H1 (cell line): ENCODE measurements at regions not wholly inside any gene's neighbourhood (a gene's known extent, or its start where the extent isn't known, plus 50 kb on each side); places are given as distances from the start of the nearest gene placed in this dataset.

Source experiments
- CTCF ChIA-PET: fragments of 300-600 bp; sonication (Branson Sonifier 250); formaldehyde crosslinking; loops from one replicate; lab custom pipeline; 2021; ENCODE audit not compliant: partially characterized antibody; lab: Charles Lee
- POLR2A ChIA-PET: fragments of 300-600 bp; sonication (Branson Sonifier 250); formaldehyde crosslinking; loops from one replicate; lab custom pipeline; 2021; ENCODE audit warnings: inconsistent platforms; ENCODE audit not compliant: partially characterized antibody; lab: Charles Lee
- DNase-seq, 2 experiments: peaks; one replicate each; pipeline versions ENCODE4 v3.0.0 to v3.0.0-alpha.2; 2010 to 2022; ENCODE audit warnings: low spot score in 2 of 2, low read depth in 1 of 2, mixed read lengths in 1 of 2
- FAIRE-seq: peaks from 2 replicates; lab custom pipeline; 2011; peaks lifted over from hg19 to GRCh38; lab: Jason Lieb, UNC
- H2AFZ ChIP-seq: 2 replicates; pipeline ENCODE4 v1.8.1; 2012; ENCODE audit warnings: low read length, inconsistent platforms
- H2AK5ac ChIP-seq: 2 replicates; pipeline ENCODE4 v1.6.1; 2013; ENCODE audit warnings: low read depth, low read length
- H2BK120ac ChIP-seq: replicated peaks from 2 replicates; pipeline ENCODE3; 2013; ENCODE audit warnings: low read depth, low read length, inconsistent platforms
- H2BK12ac ChIP-seq: 2 replicates; pipeline ENCODE4 v1.6.1; 2013; ENCODE audit warnings: low read depth, low read length
- H2BK15ac ChIP-seq: 2 replicates; pipeline ENCODE4 v1.6.1; 2013; ENCODE audit warnings: low read length
- H2BK20ac ChIP-seq: 2 replicates; pipeline ENCODE4 v1.6.1; 2013; ENCODE audit warnings: low read length
- H2BK5ac ChIP-seq: 2 replicates; pipeline ENCODE4 v1.6.1; 2013; ENCODE audit warnings: low read depth, low read length
- H3K14ac ChIP-seq: 2 replicates; pipeline ENCODE4 v1.6.1; 2013; ENCODE audit warnings: inconsistent platforms; ENCODE audit not compliant: insufficient read length
- H3K18ac ChIP-seq: 2 replicates; pipeline ENCODE4 v1.6.1; 2013; ENCODE audit warnings: low read length; ENCODE audit errors: extremely low read depth
- H3K23ac ChIP-seq: 2 replicates; pipeline ENCODE4 v1.6.1; 2013; ENCODE audit warnings: inconsistent platforms; ENCODE audit not compliant: insufficient read length
- H3K23me2 ChIP-seq: 2 replicates; pipeline ENCODE4 v1.6.1; 2013; ENCODE audit warnings: low read depth, low read length
- H3K27ac ChIP-seq: 2 replicates; pipeline ENCODE4 v1.6.1; 2011; ENCODE audit warnings: low read depth, low read length, inconsistent platforms
- H3K27me3 ChIP-seq, 4 experiments: replicated peaks in 1 of 4; 1 replicate in 1 of 4; 2 replicates in 3 of 4; pipeline versions ENCODE4 v1.6.1 to v1.8.1; 2011 to 2013; ENCODE audit warnings: low read length in 3 of 4, mild to moderate bottlenecking in 3 of 4, inconsistent platforms in 2 of 4, mixed read lengths in 2 of 4, moderate library complexity in 1 of 4; ENCODE audit not compliant: control insufficient read depth in 3 of 4, insufficient read depth in 3 of 4; ENCODE audit errors: extremely low read depth in 1 of 4
- H3K36me3 ChIP-seq, 4 experiments: 2 replicates each; pipeline versions ENCODE4 v1.6.1 to v1.8.1; 2011 to 2013; ENCODE audit warnings: mild to moderate bottlenecking in 4 of 4, low read length in 3 of 4, moderate library complexity in 2 of 4, control low read depth in 1 of 4, inconsistent platforms in 1 of 4; ENCODE audit not compliant: insufficient read depth in 4 of 4, control insufficient read depth in 2 of 4
- H3K4ac ChIP-seq: replicated peaks from 2 replicates; pipeline ENCODE3; 2013; ENCODE audit warnings: low read length, low read depth, mixed read lengths, inconsistent platforms; ENCODE audit not compliant: insufficient read length
- H3K4me1 ChIP-seq, 4 experiments: replicated peaks in 1 of 4; 1 replicate in 1 of 4; 2 replicates in 3 of 4; pipeline versions ENCODE4 v1.6.1 to v1.8.1; 2011 to 2013; ENCODE audit warnings: low read length in 3 of 4, inconsistent platforms in 2 of 4, mixed read lengths in 1 of 4; ENCODE audit not compliant: insufficient read depth in 4 of 4, control insufficient read depth in 3 of 4
- H3K4me2 ChIP-seq, 2 experiments: 2 replicates each; pipeline versions ENCODE4 v1.6.1 to v1.8.1; 2011 to 2013; ENCODE audit warnings: low read depth in 2 of 2, low read length in 2 of 2, control low read depth in 1 of 2, inconsistent platforms in 1 of 2, mild to moderate bottlenecking in 1 of 2; ENCODE audit not compliant: insufficient read depth in 1 of 2
- H3K4me3 ChIP-seq, 4 experiments: fragments of 200-600, 300-600 bp in 1 of 4; sonication (generic), shearing (Covaris generic), sonication (Bioruptor Twin) in 1 of 4; 2 replicates each; pipeline versions ENCODE4 v1.5.1 to v1.8.1; 2011 to 2016; ENCODE audit warnings: low read length in 4 of 4, low read depth in 3 of 4, control low read depth in 2 of 4, inconsistent platforms in 2 of 4, mild to moderate bottlenecking in 2 of 4, mixed read lengths in 1 of 4, moderate library complexity in 1 of 4; ENCODE audit not compliant: insufficient read depth in 2 of 4; ENCODE audit errors: extremely low read depth in 1 of 4
- H3K56ac ChIP-seq: replicated peaks from 2 replicates; pipeline ENCODE3; 2013; ENCODE audit warnings: low read depth, mild to moderate bottlenecking, mixed read lengths, low read length, inconsistent platforms; ENCODE audit not compliant: insufficient read length
- H3K79me1 ChIP-seq: 2 replicates; pipeline ENCODE4 v1.6.1; 2013; ENCODE audit warnings: low read depth, low read length, control low read depth
- H3K79me2 ChIP-seq, 2 experiments: 2 replicates each; pipeline versions ENCODE4 v1.6.1 to v1.8.1; 2012 to 2013; ENCODE audit warnings: low read length in 2 of 2, mild to moderate bottlenecking in 2 of 2, inconsistent platforms in 1 of 2; ENCODE audit not compliant: insufficient read depth in 2 of 2, control insufficient read depth in 1 of 2
- H3K9ac ChIP-seq, 4 experiments: replicated peaks in 1 of 4; 1 replicate in 1 of 4; 2 replicates in 3 of 4; pipeline versions ENCODE4 v1.6.1 to v1.8.1; 2011 to 2013; ENCODE audit warnings: low read depth in 3 of 4, low read length in 3 of 4, control low read depth in 2 of 4, mild to moderate bottlenecking in 2 of 4, moderate library complexity in 2 of 4, inconsistent platforms in 1 of 4; ENCODE audit errors: extremely low read depth in 1 of 4
- H3K9me3 ChIP-seq, 2 experiments: 2 replicates each; pipeline versions ENCODE4 v1.6.1 to v1.8.1; 2012 to 2013; ENCODE audit warnings: mild to moderate bottlenecking in 2 of 2, moderate library complexity in 2 of 2, control low read depth in 1 of 2, inconsistent platforms in 1 of 2, low read depth in 1 of 2, low read length in 1 of 2, mixed read lengths in 1 of 2; ENCODE audit not compliant: insufficient read depth in 2 of 2
- H4K20me1 ChIP-seq, 2 experiments: replicated peaks in 1 of 2; 2 replicates each; pipeline versions ENCODE3 to v1.8.1; 2011 to 2013; ENCODE audit warnings: inconsistent platforms in 2 of 2, low read length in 2 of 2, mild to moderate bottlenecking in 1 of 2; ENCODE audit not compliant: insufficient read depth in 2 of 2, control insufficient read depth in 1 of 2
- H4K5ac ChIP-seq: 2 replicates; pipeline ENCODE4 v1.6.1; 2013; ENCODE audit warnings: low read length, low read depth, mixed read lengths, inconsistent platforms; ENCODE audit not compliant: insufficient read length
- H4K8ac ChIP-seq: 2 replicates; pipeline ENCODE4 v1.8.0; 2013; ENCODE audit warnings: mild to moderate bottlenecking, moderate library complexity, low read length, inconsistent platforms; ENCODE audit not compliant: insufficient read depth; ENCODE audit errors: extremely low read depth
- H4K91ac ChIP-seq: replicated peaks from 2 replicates; pipeline ENCODE3; 2013; ENCODE audit warnings: low read length, mixed read lengths, inconsistent platforms; ENCODE audit not compliant: insufficient read length
- CEBPB ChIP-seq: IDR thresholded peaks from 2 replicates; pipeline ENCODE4 v1.6.1; 2012; ENCODE audit warnings: low read depth, low read length
- NANOG ChIP-seq: IDR thresholded peaks from 2 replicates; pipeline ENCODE4 v1.6.1; 2011; ENCODE audit warnings: low read length, low read depth, mild to moderate bottlenecking, inconsistent platforms; ENCODE audit not compliant: insufficient read depth, poor library complexity, severe bottlenecking

- Histone ChIP-seq H3K9me3 (no peaks in the 10 kb centered on the region), H3K27ac (no peak overlapping the region), H3K79me1 (no peaks in the 10 kb centered on the region), H2AK5ac (no peak overlapping the region), H2BK15ac (no peak overlapping the region), H2AFZ (no peak overlapping the region), H3K4me3 (no peak overlapping the region), H2BK120ac (no peak overlapping the region), H3K23me2 (no peaks in the 10 kb centered on the region), H2BK12ac (no peak overlapping the region), H3K14ac (no peak overlapping the region), H2BK5ac (no peak overlapping the region), H4K20me1 (no peaks in the 10 kb centered on the region), H2BK20ac (no peak overlapping the region), H3K79me2 (no peaks in the 10 kb centered on the region), H3K27me3 (no peaks in the 10 kb centered on the region), H3K4ac (no peak overlapping the region), H3K9ac (no peak overlapping the region), H3K23ac (no peak overlapping the region), H3K18ac (no peak overlapping the region), H4K91ac (no peak overlapping the region), H4K5ac (no peak overlapping the region), H4K8ac (no peak overlapping the region), H3K4me2 (no peak overlapping the region), H3K4me1 (no peaks in the 10 kb centered on the region), H3K36me3 (no peaks in the 10 kb centered on the region), H3K56ac (no peak overlapping the region)
- no peak for DNase-seq
- ChIA-PET CTCF (no interaction called here), POLR2A (no interaction called here)
- no peak for FAIRE-seq
- no peak for TF ChIP-seq NANOG
- 0 out of 2 replicates have a peak, but pooled peaks have one; percentile 2 for TF ChIP-seq CEBPB
These were observed 112.2 kb downstream of the TMEM26 start for GRCh38 chr10:61341008-61341407.
